ENCODE measurements at regions not wholly inside any gene's neighbourhood (a gene's known extent, or its start where the extent isn't known, plus 50 kb on each side); places are given as distances from the start of the nearest gene placed in this dataset.
A peak's percentile ranks its signal among the peaks of the same experiment; 100 is the strongest.

DNA sequence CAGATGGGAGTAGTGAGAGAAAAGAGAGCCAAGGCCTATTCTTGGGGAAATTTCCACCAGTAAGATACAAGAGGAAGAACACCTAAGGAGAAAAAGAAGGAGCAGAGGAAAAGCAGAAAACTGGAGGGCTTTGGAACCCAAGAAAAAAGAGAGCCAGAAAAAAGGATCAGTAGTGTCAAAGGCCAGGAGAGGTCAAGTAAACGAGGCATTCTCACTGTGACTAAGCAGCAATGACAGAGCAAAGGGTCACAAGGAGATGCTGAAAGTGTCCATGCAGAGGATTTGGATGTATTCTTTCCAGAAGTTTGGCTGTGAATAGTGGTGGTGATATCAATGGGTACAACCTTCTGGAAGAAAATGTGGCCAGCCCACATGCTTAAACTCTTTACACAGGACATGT, 109.5 kb downstream of the DYNAP start:
- TF ChIP-seq CTCF (IDR thresholded peaks at IDR 0.05), result no peak
- TF ChIP-seq EZH2phosphoT487 (IDR thresholded peaks at IDR 0.05), result no peak
- no peak for TF ChIP-seq EZH2 (IDR thresholded peaks at IDR 0.05)
- H3K4me1 ChIP-seq, result peaks cover 4% of the 10 kb centered on the region
- H3K27me3 ChIP-seq, result no peaks in the 10 kb centered on the region
- Mint-ChIP-seq H3K4me1 (peaks cover 5% of the 10 kb centered on the region), H3K9me3 (no peaks in the 10 kb centered on the region), H3K4me3 (no peak overlapping the region), H3K36me3 (no peaks in the 10 kb centered on the region), H3K27ac (no peak overlapping the region), H3K27me3 (ENCODE audit: insufficient read depth, low read depth) (no peaks in the 10 kb centered on the region)
- H3K9ac ChIP-seq, result no peak overlapping the region
- H3K27ac ChIP-seq, result no peak overlapping the region
- no peaks in the 10 kb centered on the region for H3K36me3 ChIP-seq
- H3K4me2 ChIP-seq, result no peak overlapping the region
- H3K4me3 ChIP-seq, result no peak overlapping the region
- no peaks in the 10 kb centered on the region for H3K9me3 ChIP-seq (ENCODE audit: low read depth)
- H2AFZ ChIP-seq (replicated peaks), result no peak overlapping the region
- peak; percentile 5 for DNase-seq (ENCODE audit: low spot score)
- no peaks in the 10 kb centered on the region for H3F3A ChIP-seq (ENCODE audit: low read depth)
- H4K20me1 ChIP-seq (ENCODE audit: low read depth), result no peaks in the 10 kb centered on the region
- no peaks in the 10 kb centered on the region for H3K79me2 ChIP-seq (ENCODE audit: low read depth)

DNA sequence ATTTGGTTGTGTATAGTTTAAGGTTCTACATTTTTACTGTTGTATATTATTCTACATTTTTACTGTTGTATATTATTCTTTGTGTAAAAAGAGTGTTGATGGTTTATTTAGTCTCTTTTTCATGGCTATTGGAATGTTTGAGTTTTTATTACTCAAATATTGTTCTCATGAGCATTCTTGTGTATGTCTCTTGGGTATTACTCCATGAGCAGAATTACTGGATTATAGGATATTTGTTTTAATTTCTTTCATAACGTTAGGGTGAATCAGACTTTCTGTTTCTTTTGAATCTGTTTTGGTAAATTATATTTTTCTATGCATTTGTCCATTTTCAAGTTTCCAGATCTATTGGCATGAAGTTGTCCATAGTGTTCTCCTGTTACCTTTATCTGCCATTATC, 111.6 kb downstream of the DYNAP start:
- Histone ChIP-seq H3K9me3 (ENCODE audit: low read depth) (no peaks in the 10 kb centered on the region), H3K27ac (no peak overlapping the region), H3K36me3 (no peaks in the 10 kb centered on the region), H3K4me1 (peaks cover 4% of the 10 kb centered on the region), H2AFZ (replicated peaks) (no peak overlapping the region), H3K4me2 (no peak overlapping the region), H3K27me3 (no peaks in the 10 kb centered on the region), H3K79me2 (ENCODE audit: low read depth) (no peaks in the 10 kb centered on the region), H4K20me1 (ENCODE audit: low read depth) (no peaks in the 10 kb centered on the region), H3F3A (ENCODE audit: low read depth) (no peaks in the 10 kb centered on the region), H3K9ac (no peak overlapping the region), H3K4me3 (no peak overlapping the region)
- DNase-seq (ENCODE audit: low spot score), result no peak
- no peaks in the 10 kb centered on the region for H3K36me3 Mint-ChIP-seq
- H3K27ac Mint-ChIP-seq, result no peak overlapping the region
- H3K9me3 Mint-ChIP-seq, result peaks cover 2% of the 10 kb centered on the region
- no peak overlapping the region for H3K4me3 Mint-ChIP-seq
- TF ChIP-seq EZH2phosphoT487 (IDR thresholded peaks at IDR 0.05) (no peak), EZH2 (IDR thresholded peaks at IDR 0.05) (no peak), CTCF (IDR thresholded peaks at IDR 0.05) (no peak)
- peaks cover 5% of the 10 kb centered on the region for H3K4me1 Mint-ChIP-seq
- H3K27me3 Mint-ChIP-seq (ENCODE audit: insufficient read depth, low read depth), result no peaks in the 10 kb centered on the region

GRCh38 chr18:54710074-54710899, 118.0 kb upstream of the RAB27B start:
- no peak for DNase-seq (ENCODE audit: low spot score)
- H3K36me3 Mint-ChIP-seq, result no peaks in the 10 kb centered on the region
- no peaks in the 10 kb centered on the region for H3K4me1 Mint-ChIP-seq
- Histone ChIP-seq H4K20me1 (ENCODE audit: low read depth) (no peaks in the 10 kb centered on the region), H3K27me3 (no peaks in the 10 kb centered on the region), H3K9me3 (ENCODE audit: low read depth) (no peaks in the 10 kb centered on the region), H3K79me2 (ENCODE audit: low read depth) (no peaks in the 10 kb centered on the region), H3K4me1 (no peaks in the 10 kb centered on the region), H3K36me3 (no peaks in the 10 kb centered on the region), H3K9ac (no peak overlapping the region), H3F3A (ENCODE audit: low read depth) (no peaks in the 10 kb centered on the region), H3K4me2 (no peak overlapping the region), H2AFZ (replicated peaks) (no peak overlapping the region), H3K4me3 (no peak overlapping the region), H3K27ac (no peak overlapping the region)
- no peaks in the 10 kb centered on the region for H3K27me3 Mint-ChIP-seq (ENCODE audit: insufficient read depth, low read depth)
- no peak overlapping the region for H3K4me3 Mint-ChIP-seq
- H3K9me3 Mint-ChIP-seq, result peaks cover 2% of the 10 kb centered on the region
- no peak overlapping the region for H3K27ac Mint-ChIP-seq
- TF ChIP-seq EZH2phosphoT487 (IDR thresholded peaks at IDR 0.05), result no peak
- TF ChIP-seq EZH2 (IDR thresholded peaks at IDR 0.05), result no peak
- no peak for TF ChIP-seq CTCF (IDR thresholded peaks at IDR 0.05)

Data from neural progenitor cell (in vitro differentiated cells).